Renal cortical epithelial cell (primary cell): ENCODE measurements at regions not wholly inside any gene's neighbourhood (a gene's known extent, or its start where the extent isn't known, plus 50 kb on each side); places are given as distances from the start of the nearest gene placed in this dataset.

ENCODE experiments used
- DNase-seq: peaks from one replicate; pipeline ENCODE4 v3.0.0-alpha.2; 2011; ENCODE audit warnings: low read depth

DNA sequence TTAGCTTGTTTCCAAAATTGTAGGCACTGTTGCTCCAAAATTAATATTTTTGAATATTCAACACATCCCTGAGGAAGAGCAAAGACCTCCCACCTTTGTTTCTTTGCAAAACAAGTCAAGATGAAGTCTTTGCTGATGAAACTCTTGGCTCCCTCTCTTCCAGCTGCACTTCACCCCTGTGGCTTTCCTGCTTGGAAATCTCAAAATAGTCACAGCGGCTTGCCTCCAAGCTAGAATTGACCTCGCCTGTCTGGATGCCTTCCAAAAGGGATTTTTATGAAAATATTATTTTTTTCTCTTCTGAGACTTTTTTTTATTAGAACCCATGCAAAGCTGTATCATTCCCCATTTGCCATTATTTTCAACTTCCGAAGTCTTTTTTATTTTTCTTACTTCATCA is 71.1 kb upstream of the MROH9 start:
- DNase-seq = no peak

DNA sequence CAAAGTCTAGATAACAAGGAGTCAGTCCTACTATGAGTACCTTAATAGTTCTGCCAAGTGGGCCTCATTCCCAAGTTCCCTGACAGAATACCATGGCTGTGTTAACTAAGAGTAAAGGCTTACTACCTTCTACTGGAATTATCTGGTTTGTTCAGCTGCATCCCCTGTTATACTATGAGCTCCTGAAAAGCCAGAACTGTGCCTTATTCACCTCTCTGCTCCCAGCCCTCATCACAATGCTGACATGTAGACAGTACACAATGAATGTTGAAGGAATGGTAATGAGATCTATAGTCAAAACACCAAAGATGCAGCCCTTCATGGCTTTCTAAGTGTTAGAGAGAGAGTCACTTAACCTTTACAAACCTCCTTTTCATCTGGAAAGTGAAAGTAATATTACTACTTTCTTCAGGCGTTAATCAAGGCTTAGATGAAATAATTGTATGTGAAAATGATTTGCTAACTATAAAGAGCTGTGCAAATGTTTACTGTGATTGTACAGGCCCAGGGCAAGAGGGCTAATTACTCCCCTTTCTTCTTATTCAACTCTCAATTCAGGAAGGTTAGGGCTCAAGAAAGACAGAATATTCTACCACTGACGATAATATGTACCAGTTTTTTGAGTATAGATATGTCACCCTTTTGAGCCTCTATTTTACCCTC is 70.3 kb upstream of the MROH9 start:
- DNase-seq = no peak

DNA sequence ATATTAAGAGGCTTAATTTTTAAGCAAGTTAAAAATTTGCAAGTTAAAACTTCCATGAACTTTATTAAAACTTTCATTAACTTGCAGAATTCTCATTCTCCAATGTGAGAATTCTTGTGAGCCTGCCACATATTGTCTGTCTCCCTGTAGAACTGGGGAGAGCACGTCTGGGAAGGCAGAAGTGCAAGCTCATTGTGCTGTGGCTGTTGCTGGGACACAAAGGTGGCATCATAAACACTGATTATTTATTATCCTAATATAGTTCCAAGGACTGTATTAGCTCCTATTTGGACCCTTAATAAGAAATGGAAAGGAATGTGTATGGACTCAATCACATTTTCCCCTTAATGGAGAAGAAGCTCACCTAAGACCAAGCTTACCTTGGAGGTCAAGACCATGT is 68.7 kb upstream of the MROH9 start:
- no peak for DNase-seq

DNA sequence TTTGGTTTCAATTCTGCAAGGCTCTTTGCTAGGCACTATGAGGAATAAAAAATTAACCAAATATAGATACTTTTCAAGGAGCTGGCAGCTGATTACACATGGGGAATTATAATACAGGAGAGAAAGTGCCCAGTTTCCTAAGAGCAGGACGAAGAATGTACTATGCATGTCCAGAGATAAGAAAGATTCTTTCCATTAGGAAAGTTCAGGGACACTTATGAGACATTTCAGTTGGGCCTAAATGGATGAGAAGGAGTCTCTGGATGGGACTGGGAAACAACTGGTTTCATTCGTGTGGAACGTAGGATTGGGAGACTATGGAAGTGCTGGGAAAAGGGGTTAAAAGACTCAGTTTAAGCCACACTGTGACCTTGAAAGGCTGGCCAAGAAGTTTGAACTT is 63.5 kb upstream of the MROH9 start:
- DNase-seq = no peak

DNA sequence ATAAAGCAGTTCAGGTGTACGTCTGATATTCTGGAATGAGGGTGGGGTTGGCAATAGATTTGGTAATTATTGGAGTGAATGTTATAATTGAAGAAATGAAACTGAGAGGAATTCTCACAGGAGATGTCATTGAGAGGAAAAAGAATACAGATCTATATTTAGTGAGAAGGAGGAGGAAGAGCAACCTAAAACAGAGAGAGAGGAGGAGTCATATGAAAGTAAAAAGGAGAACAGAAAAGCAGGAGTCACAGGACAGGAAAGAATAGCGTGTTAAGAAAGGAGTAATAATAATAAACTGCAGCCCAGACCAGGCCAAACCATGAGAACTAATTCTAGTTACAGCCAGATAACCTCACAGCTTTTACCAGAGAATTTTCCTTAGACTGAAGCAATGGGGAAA is 62.7 kb upstream of the MROH9 start:
- no peak for DNase-seq

DNA sequence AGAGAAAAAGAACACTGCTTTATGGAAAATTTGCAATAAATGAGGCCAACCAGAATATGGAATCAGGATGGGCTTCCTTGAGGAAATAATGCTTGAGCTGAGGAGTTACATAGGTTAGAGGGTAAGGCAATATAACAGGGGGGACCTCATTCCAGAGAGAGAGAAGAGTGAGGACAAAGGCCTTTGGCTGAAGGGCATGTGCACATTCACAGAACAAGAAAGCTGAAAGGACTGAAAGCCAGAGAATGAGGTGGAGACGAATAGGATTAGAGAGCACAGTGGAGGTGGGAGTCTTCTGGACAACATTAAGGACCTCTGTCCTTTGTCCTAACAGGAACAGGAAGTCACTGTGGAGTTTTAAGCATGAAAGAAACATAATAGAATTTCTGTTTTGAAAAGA is 60.7 kb upstream of the MROH9 start:
- DNase-seq = no peak

DNA sequence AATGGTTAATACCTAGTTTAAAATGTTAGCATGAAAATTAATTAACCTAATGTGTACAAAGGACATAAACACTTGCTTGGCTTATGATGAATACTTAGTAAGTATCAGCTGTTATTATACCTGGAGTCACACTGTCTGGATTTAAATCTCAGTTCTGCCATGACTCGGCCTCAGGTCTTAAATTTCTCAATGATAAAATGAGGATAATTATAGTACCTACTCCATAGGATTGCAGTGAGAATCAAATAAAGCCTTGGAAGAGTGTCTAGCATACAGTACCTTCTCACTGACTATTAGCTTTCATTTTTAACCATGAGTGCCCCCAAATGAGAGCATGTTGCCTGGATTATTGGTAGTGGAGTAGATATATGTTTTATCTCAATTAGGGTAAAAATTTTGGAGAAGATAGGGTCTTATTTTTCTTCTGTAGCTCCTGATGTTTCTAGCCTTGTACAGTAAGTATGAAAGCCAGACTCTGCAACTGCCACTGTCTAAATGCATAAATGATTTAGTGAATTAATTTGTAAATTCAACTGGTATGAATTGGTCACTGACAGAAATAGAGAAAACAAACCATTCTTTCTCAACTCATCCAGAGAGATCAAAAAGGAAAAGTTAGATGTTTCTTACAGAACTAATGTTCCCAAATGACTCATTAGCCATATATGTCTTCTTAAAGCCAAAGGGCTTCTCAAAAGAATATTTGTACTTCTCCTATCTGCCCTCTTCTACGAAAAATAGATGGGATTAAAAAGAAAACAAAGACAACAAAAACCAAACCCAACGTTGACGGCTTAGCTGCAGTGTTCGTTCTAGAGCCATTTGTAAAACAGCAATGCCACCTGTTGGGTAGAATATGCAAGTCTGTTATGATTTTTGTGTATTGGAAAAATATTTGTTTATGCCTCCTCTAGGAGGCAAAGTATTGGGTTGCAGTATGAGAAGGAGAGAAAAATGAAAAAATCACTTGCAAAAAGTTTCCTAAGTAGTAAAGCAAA is 53.8 kb upstream of the MROH9 start:
- peak; percentile 5 for DNase-seq
